Gastroesophageal sphincter (tissue), 4 donors: ENCODE measurements at regions not wholly inside any gene's neighbourhood (a gene's known extent, or its start where the extent isn't known, plus 50 kb on each side); places are given as distances from the start of the nearest gene placed in this dataset.

Experiments used
- ATAC-seq: fragments of 150-250 bp; one replicate; pipeline ENCODE4 v1.9.1; 2016; ENCODE audit warnings: mild to moderate bottlenecking, moderate library complexity
- H3K27ac ChIP-seq, 4 donors: fragments of 200-600 bp; sonication (generic) in 3 of 4; 1 replicate in 3 of 4; 2 replicates in 1 of 4; pipeline ENCODE4 v1.5.1; 2016 to 2019
- H3K27me3 ChIP-seq: fragments of 200-600 bp; sonication (generic); one replicate; pipeline ENCODE4 v1.5.1; 2019
- H3K36me3 ChIP-seq, 2 donors: fragments of 200-600 bp; sonication (generic); one replicate each; pipeline ENCODE4 v1.5.1; 2019; ENCODE audit warnings: control low read depth in 1 of 2
- H3K4me1 ChIP-seq, 3 donors: fragments of 200-600 bp; sonication (generic); 1 replicate in 2 of 3; 2 replicates in 1 of 3; pipeline ENCODE4 v1.5.1; 2016 to 2019; ENCODE audit warnings: control low read depth in 2 of 3
- H3K4me3 ChIP-seq, 2 donors: fragments of 200-600 bp; sonication (generic); one replicate each; pipeline ENCODE4 v1.5.1; 2019; ENCODE audit warnings: mild to moderate bottlenecking in 1 of 2, moderate library complexity in 1 of 2
- H3K9me3 ChIP-seq, 3 donors: fragments of 200-600 bp; sonication (generic); one replicate each; pipeline ENCODE4 v1.5.1; 2017 to 2019; ENCODE audit warnings: control low read depth in 2 of 3
- CTCF ChIP-seq, 4 experiments: fragments of 200-600 bp in 2 of 4; fragments of 450-650 bp in 2 of 4; sonication (generic) in 1 of 4; IDR thresholded peaks; one replicate each; pipeline ENCODE4 v1.5.1; 2017 to 2019; ENCODE audit warnings: antibody characterized with exemption in 4 of 4, mild to moderate bottlenecking in 2 of 4, moderate library complexity in 2 of 4
- EP300 ChIP-seq: sonication (generic); formaldehyde crosslinking; IDR thresholded peaks from one replicate; pipeline ENCODE4 v1.6.1; 2017; ENCODE audit warnings: antibody characterized with exemption, mild to moderate bottlenecking
- POLR2A ChIP-seq, 2 donors: fragments of 450-650 bp; IDR thresholded peaks; one replicate each; pipeline ENCODE4 v1.6.1; 2017; ENCODE audit warnings: antibody characterized with exemption in 2 of 2, mild to moderate bottlenecking in 2 of 2, moderate library complexity in 1 of 2
- POLR2AphosphoS5 ChIP-seq: sonication (generic); formaldehyde crosslinking; IDR thresholded peaks from one replicate; pipeline ENCODE4 v1.6.1; 2017; ENCODE audit warnings: antibody characterized with exemption
- WGBS, 2 donors: methylation state at CpG; one replicate each; pipeline ENCODE4 v1.1.5; 2018; ENCODE audit warnings: low coverage in 1 of 2; 5-methylcytosine and 5-hydroxymethylcytosine counted together

- Histone ChIP-seq H3K27ac (no peak overlapping the region), H3K4me1 (peaks cover 0 to 9% (median 0%) of the 10 kb centered on the region in 3 donors), H3K27me3 (no peaks in the 10 kb centered on the region), H3K9me3 (no peaks in the 10 kb centered on the region), H3K4me3 (no peak overlapping the region), H3K36me3 (no peaks in the 10 kb centered on the region)
- WGBS, 2 donors: 82 to 84% methylated on average over 9 to 10 of the region's 10 CpGs
- ATAC-seq: no peak
- no peak for TF ChIP-seq EP300
- no peak for TF ChIP-seq POLR2A (IDR thresholded peaks at IDR 0.05)
- TF ChIP-seq CTCF (IDR thresholded peaks at IDR 0.05): no peak
- TF ChIP-seq POLR2AphosphoS5: no peak
Measured at GRCh38 chr13:50584856-50585580, 258.5 kb downstream of the DLEU7 start.

GRCh38 chr13:50585674-50586413 is 257.6 kb downstream of the DLEU7 start:
- peaks cover 0 to 9% (median 0%) of the 10 kb centered on the region in 3 donors for H3K4me1 ChIP-seq
- 52 to 71% methylated on average over 4 to 6 of the region's 6 CpGs for WGBS, 2 donors
- no peak overlapping the region for H3K4me3 ChIP-seq
- no peaks in the 10 kb centered on the region for H3K36me3 ChIP-seq
- H3K27me3 ChIP-seq: no peaks in the 10 kb centered on the region
- no peak overlapping the region for H3K27ac ChIP-seq
- no peak for TF ChIP-seq EP300
- no peak for TF ChIP-seq POLR2A (IDR thresholded peaks at IDR 0.05)
- no peak for TF ChIP-seq CTCF (IDR thresholded peaks at IDR 0.05)
- no peak for TF ChIP-seq POLR2AphosphoS5
- ATAC-seq: no peak
- H3K9me3 ChIP-seq: no peaks in the 10 kb centered on the region

- ATAC-seq: no peak
- Histone ChIP-seq H3K4me3 (no peak overlapping the region), H3K36me3 (no peaks in the 10 kb centered on the region), H3K27ac (no peak overlapping the region), H3K4me1 (peaks cover 0 to 5% (median 0%) of the 10 kb centered on the region in 3 donors), H3K27me3 (no peaks in the 10 kb centered on the region), H3K9me3 (no peaks in the 10 kb centered on the region)
- TF ChIP-seq CTCF (IDR thresholded peaks at IDR 0.05): no peak
- no peak for TF ChIP-seq POLR2AphosphoS5
- no peak for TF ChIP-seq EP300
- TF ChIP-seq POLR2A (IDR thresholded peaks at IDR 0.05): no peak
- 80 to 82% methylated on average over 7 to 8 of the region's 8 CpGs for WGBS, 2 donors
Measured at GRCh38 chr13:50586414-50587083, 256.9 kb downstream of the DLEU7 start.

GRCh38 chr13:50587115-50587514 is 256.4 kb downstream of the DLEU7 start:
- H3K4me3 ChIP-seq: no peak overlapping the region
- no peaks in the 10 kb centered on the region for H3K9me3 ChIP-seq
- 91 to 100% methylated on average over 2 to 4 of the region's 4 CpGs for WGBS, 2 donors
- H3K27ac ChIP-seq: no peak overlapping the region
- ATAC-seq: no peak
- H3K27me3 ChIP-seq: no peaks in the 10 kb centered on the region
- no peaks in the 10 kb centered on the region for H3K36me3 ChIP-seq
- TF ChIP-seq POLR2AphosphoS5 (no peak), EP300 (no peak), CTCF (IDR thresholded peaks at IDR 0.05) (no peak), POLR2A (IDR thresholded peaks at IDR 0.05) (no peak)
- no peaks in the 10 kb centered on the region for H3K4me1 ChIP-seq
